ENCODE measurements at regions not wholly inside any gene's neighbourhood (a gene's known extent, or its start where the extent isn't known, plus 50 kb on each side); places are given as distances from the start of the nearest gene placed in this dataset.

- ChIA-PET CTCF (no interaction called here), POLR2A (ENCODE audit: unreplicated experiment) (no interaction called here)
- no peak overlapping the region for H3K4me3 ChIP-seq (ENCODE audit: insufficient read depth, low read depth, low read length)
- BruUV-seq (replicated peaks): no TSS peak
- H3K18ac ChIP-seq (ENCODE audit: low read depth, low read length): no peak overlapping the region
- H3K79me1 ChIP-seq (ENCODE audit: low read depth in 1 of 2, low read length in 2 of 2): no peaks in the 10 kb centered on the region
- H3K9ac ChIP-seq (ENCODE audit: low read depth, low read length): no peak overlapping the region
- no peak overlapping the region for H3K14ac ChIP-seq (replicated peaks; ENCODE audit: low read depth, low read length)
- H2AFZ ChIP-seq (replicated peaks; ENCODE audit: low read length, poor library complexity): no peak overlapping the region
- no peak overlapping the region for H4K5ac ChIP-seq (ENCODE audit: low read depth, low read length)
- ATAC-seq (ENCODE audit: low read depth) (no peak), DNase-seq (no peak)
- dilution Hi-C loops (cut with HindIII; ENCODE audit: low sequenced_read_pairs, unreplicated experiment): no loop called here
- in situ Hi-C loops (cut with MboI; ENCODE audit: low sequenced_read_pairs): no loop called here
- H3K23ac ChIP-seq (ENCODE audit: low read depth, low read length): no peak overlapping the region
- H3K4ac ChIP-seq (ENCODE audit: low read depth, low read length): no peak overlapping the region
- H2AK5ac ChIP-seq (ENCODE audit: low read depth, low read length): no peak overlapping the region
- no peaks in the 10 kb centered on the region for H4K20me1 ChIP-seq (ENCODE audit: insufficient read depth, low read length)
- TF ChIP-seq ELK1 (IDR thresholded peaks at IDR 0.05; ENCODE audit: borderline replicate concordance, low read depth, low read length): no peak
- TF ChIP-seq MXI1 (IDR thresholded peaks at IDR 0.05; ENCODE audit: borderline replicate concordance, low read depth, low read length): no peak
- no peaks in the 10 kb centered on the region for H3K4me1 ChIP-seq (ENCODE audit: control insufficient read depth, insufficient read depth, low read length)
- no peak overlapping the region for H4K91ac ChIP-seq (ENCODE audit: insufficient read depth, low read depth, low read length)
- WGBS, 2 experiments (ENCODE audit: extremely low coverage in 2 of 2, insufficient read length in 1 of 2): no CpG with 5 or more reads among the region's 3 CpGs
- H3K9me1 ChIP-seq (ENCODE audit: insufficient read depth, low read length): no peaks in the 10 kb centered on the region
- no peak overlapping the region for H2BK5ac ChIP-seq (ENCODE audit: low read depth, low read length, poor library complexity, severe bottlenecking)
- no peak overlapping the region for H2BK120ac ChIP-seq (ENCODE audit: low read depth, low read length)
- H3K56ac ChIP-seq (ENCODE audit: extremely low read depth, insufficient read depth, low read length): no peak overlapping the region
- H4K8ac ChIP-seq (ENCODE audit: low read depth in 2 of 2, low read length in 2 of 2): no peak overlapping the region
- H3K36me3 ChIP-seq (ENCODE audit: control insufficient read depth, insufficient read depth, low read length): no peaks in the 10 kb centered on the region
- no peaks in the 10 kb centered on the region for H3K27me3 ChIP-seq (ENCODE audit: control insufficient read depth, insufficient read depth, low read length)
- intact Hi-C loops (cut with micrococcal nuclease): no loop called here
- no peak overlapping the region for H3K4me2 ChIP-seq (ENCODE audit: low read depth, low read length)
- no peak overlapping the region for H2BK15ac ChIP-seq (ENCODE audit: low read depth, low read length)
- no peak overlapping the region for H2AK9ac ChIP-seq (replicated peaks; ENCODE audit: low read depth, low read length, poor library complexity)
- H2BK20ac ChIP-seq (ENCODE audit: low read depth, low read length): no peak overlapping the region
- H3K9me3 ChIP-seq (ENCODE audit: control insufficient read depth, insufficient read depth, low read length): no peaks in the 10 kb centered on the region
- no peak overlapping the region for H3K27ac ChIP-seq (ENCODE audit: insufficient read depth, low read length)
These were observed 1983.2 kb downstream of the EFNA5 start for GRCh38 chr5:105687493-105687892.

All from IMR-90 (cell line).